ENCODE measurements at regions not wholly inside any gene's neighbourhood (a gene's known extent, or its start where the extent isn't known, plus 50 kb on each side); places are given as distances from the start of the nearest gene placed in this dataset.

DNA sequence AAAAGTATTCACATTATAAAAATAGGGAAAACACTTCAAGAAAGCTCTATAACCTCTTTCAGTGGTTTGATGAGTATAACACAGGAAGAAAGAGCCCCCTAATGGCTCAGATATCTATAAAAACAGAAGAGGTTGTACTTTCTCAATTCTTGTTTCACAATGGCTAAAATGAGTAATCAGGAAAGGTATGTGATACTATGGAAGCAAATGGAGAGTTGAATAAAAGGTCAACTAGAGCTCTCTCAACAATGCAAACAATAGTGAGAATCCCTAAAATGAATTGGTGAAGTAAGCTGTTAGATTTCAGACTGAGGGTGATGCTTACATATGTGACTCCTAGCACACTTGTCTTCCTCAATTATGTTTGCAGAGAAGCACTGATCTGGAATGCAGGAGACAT lies 584.6 kb upstream of the CDH18 start:
- TF ChIP-seq, protein P1, sequence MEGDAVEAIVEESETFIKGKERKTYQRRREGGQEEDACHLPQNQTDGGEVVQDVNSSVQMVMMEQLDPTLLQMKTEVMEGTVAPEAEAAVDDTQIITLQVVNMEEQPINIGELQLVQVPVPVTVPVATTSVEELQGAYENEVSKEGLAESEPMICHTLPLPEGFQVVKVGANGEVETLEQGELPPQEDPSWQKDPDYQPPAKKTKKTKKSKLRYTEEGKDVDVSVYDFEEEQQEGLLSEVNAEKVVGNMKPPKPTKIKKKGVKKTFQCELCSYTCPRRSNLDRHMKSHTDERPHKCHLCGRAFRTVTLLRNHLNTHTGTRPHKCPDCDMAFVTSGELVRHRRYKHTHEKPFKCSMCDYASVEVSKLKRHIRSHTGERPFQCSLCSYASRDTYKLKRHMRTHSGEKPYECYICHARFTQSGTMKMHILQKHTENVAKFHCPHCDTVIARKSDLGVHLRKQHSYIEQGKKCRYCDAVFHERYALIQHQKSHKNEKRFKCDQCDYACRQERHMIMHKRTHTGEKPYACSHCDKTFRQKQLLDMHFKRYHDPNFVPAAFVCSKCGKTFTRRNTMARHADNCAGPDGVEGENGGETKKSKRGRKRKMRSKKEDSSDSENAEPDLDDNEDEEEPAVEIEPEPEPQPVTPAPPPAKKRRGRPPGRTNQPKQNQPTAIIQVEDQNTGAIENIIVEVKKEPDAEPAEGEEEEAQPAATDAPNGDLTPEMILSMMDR (IDR thresholded peaks at IDR 0.05) = no peak
- TF ChIP-seq ZFX (IDR thresholded peaks at IDR 0.05; ENCODE audit: borderline replicate concordance) = no peak
